IgD-negative memory B cell (primary cell): ENCODE measurements at regions not wholly inside any gene's neighbourhood (a gene's known extent, or its start where the extent isn't known, plus 50 kb on each side); places are given as distances from the start of the nearest gene placed in this dataset.
A peak's percentile ranks its signal among the peaks of the same experiment; 100 is the strongest.

Experiments used
- H3K27ac Mint-ChIP-seq, 3 donors: one replicate each; pipeline ENCODE4 v1.8.0; 2020 to 2022; ENCODE audit warnings: mild to moderate bottlenecking in 3 of 3, mixed read lengths in 3 of 3, moderate library complexity in 1 of 3
- H3K27me3 Mint-ChIP-seq: one replicate; pipeline ENCODE4 v1.8.0; 2021; ENCODE audit warnings: mixed read lengths
- H3K36me3 Mint-ChIP-seq: one replicate; pipeline ENCODE4 v1.8.0; 2020; ENCODE audit warnings: mild to moderate bottlenecking, mixed read lengths
- H3K4me1 Mint-ChIP-seq, 3 donors: one replicate each; pipeline ENCODE4 v1.8.0; 2020 to 2022; ENCODE audit warnings: mixed read lengths in 3 of 3, mild to moderate bottlenecking in 1 of 3
- H3K4me3 Mint-ChIP-seq, 4 donors: one replicate each; pipeline ENCODE4 v1.8.0; 2020 to 2022; ENCODE audit warnings: mild to moderate bottlenecking in 4 of 4, mixed read lengths in 4 of 4, moderate library complexity in 3 of 4
- H3K9me3 Mint-ChIP-seq, 3 donors: one replicate each; pipeline ENCODE4 v1.8.0; 2020 to 2021; ENCODE audit warnings: mixed read lengths in 3 of 3, mild to moderate bottlenecking in 1 of 3

DNA sequence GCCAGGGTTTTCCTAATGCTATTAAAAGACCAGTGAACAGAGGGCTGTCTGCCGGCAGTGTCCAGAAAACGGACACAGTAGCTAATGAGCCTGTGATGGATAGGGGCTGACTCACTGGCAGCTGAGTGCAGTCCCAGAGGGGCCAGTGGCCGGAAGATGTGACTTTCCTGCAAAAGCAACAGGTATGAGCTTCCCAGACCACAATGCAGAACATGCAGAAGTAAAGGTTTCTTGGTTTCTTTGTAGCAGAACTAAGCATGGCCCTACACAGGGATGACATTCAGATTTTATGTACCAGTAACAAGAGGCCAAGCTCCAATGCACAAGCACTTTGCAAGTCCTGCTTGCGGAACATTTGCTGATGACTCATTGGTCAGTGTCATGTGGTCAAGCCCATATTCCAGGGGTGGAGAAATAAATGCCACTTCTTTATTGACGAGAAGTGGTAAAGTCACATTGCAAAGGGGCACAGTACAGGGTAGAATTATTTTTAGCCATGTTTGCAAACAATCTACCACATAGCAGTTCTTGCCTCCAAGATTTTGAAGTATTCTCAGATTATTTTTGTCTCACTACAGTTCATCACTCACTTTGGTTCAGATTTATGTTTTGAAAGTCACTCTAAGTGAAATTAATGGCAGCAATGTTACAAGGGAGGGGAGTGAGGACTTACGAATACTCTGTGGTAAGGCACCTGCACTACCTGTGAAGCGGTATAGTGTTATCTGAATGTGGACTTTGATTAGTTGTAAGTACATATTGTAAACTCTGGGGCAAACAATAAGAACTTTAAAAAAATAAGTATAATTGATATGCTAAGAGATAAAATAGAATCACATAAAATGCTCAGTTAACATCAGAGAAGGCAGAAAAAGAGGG, 263.3 kb downstream of the ABHD5 start:
- H3K9me3 Mint-ChIP-seq: no peaks in the 10 kb centered on the region
- peaks cover 0 to 20% (median 4%) of the 10 kb centered on the region in 3 donors for H3K4me1 Mint-ChIP-seq
- peaks cover 7% of the 10 kb centered on the region for H3K27me3 Mint-ChIP-seq
- H3K4me3 Mint-ChIP-seq: no peak overlapping the region
- H3K27ac Mint-ChIP-seq: no peak overlapping the region
- no peaks in the 10 kb centered on the region for H3K36me3 Mint-ChIP-seq

DNA sequence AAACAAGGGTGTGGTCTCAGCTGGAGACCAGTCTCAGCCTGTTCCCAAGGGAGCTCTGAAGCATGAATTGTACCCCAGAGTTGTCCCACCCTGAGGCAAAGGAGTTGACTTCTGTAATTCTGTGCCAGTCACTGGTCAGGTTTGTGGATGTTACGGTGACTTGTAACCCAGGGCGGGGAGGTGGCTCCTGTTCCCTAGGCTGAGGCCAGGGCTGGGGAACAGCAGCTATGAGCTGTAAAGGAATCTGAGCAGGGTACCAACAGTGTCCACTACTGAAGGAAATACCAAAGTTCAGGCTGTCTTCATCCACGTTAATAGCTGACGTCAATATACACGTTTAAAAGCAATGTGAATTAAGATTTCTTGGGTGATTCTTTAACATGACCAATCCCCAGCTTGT, 266.2 kb downstream of the ABHD5 start:
- peaks cover 0 to 18% (median 4%) of the 10 kb centered on the region in 3 donors for H3K4me1 Mint-ChIP-seq
- H3K9me3 Mint-ChIP-seq: no peaks in the 10 kb centered on the region
- peaks cover 3% of the 10 kb centered on the region for H3K27me3 Mint-ChIP-seq
- H3K36me3 Mint-ChIP-seq: no peaks in the 10 kb centered on the region
- H3K4me3 Mint-ChIP-seq: no peak overlapping the region
- H3K27ac Mint-ChIP-seq: no peak overlapping the region

DNA sequence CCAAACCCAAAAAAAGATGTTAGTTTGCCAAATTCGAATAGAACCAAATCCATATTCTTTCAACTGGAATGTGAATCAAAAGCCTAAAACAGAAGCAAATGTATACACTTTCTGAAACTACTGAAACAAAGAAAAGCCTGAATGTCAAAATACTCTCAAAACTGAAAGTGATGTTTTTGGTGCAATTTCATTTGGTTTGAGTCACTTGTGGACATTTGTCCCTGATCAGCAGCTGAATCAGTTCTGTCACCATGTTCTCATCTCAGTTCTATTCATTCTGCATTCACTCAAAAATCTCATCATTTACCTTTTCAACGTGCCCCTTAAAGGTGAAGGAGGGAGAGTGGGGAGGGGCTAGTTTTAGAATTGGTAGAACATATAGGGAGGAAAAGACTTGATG, 266.8 kb downstream of the ABHD5 start:
- H3K4me3 Mint-ChIP-seq: peak overlapping the region in 1 of 4 donors; percentile 3
- peaks cover 3% of the 10 kb centered on the region for H3K27me3 Mint-ChIP-seq
- H3K36me3 Mint-ChIP-seq: no peaks in the 10 kb centered on the region
- no peaks in the 10 kb centered on the region for H3K9me3 Mint-ChIP-seq
- no peak overlapping the region for H3K27ac Mint-ChIP-seq
- peaks cover 0 to 18% (median 4%) of the 10 kb centered on the region in 3 donors for H3K4me1 Mint-ChIP-seq

DNA sequence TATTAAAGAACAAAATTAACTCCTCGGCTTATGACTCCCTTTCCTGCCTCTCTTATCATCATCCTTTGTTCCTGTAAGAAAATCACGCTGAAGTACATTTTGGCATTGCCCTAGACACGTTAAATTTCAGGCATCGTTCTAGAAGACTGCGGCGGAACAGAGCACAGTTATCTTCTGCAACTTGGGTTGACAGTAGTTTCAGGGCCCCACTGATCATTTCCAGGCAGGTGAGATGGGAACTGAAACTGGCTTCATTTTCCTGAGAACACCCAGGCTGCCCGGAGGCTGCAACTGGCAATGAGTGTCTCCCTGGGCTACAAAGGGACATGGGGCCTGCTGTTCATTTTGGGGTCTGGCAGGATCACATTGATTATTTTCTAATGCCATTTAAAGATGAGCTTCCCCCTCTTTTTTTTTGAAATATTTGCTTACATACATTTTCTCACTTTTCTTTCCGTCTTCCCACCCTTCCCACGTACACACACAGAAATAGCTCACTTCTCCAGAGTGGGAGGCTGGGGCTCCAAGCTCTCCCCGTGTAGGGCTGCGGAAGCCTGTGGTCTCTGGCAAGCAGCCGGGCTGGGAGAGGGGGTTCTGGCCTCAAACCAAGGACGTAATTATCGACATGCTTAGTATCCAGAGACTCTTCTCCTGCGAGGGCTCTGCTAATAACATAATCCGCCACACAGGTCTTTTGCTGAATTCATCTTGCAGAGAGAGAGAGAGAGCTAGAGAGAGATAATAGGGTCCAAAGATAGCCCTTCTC, 267.4 kb downstream of the ABHD5 start:
- no peaks in the 10 kb centered on the region for H3K9me3 Mint-ChIP-seq
- H3K4me3 Mint-ChIP-seq: no peak overlapping the region
- no peaks in the 10 kb centered on the region for H3K36me3 Mint-ChIP-seq
- H3K4me1 Mint-ChIP-seq: peaks cover 0 to 18% (median 4%) of the 10 kb centered on the region in 3 donors
- peaks cover 3% of the 10 kb centered on the region for H3K27me3 Mint-ChIP-seq
- no peak overlapping the region for H3K27ac Mint-ChIP-seq

DNA sequence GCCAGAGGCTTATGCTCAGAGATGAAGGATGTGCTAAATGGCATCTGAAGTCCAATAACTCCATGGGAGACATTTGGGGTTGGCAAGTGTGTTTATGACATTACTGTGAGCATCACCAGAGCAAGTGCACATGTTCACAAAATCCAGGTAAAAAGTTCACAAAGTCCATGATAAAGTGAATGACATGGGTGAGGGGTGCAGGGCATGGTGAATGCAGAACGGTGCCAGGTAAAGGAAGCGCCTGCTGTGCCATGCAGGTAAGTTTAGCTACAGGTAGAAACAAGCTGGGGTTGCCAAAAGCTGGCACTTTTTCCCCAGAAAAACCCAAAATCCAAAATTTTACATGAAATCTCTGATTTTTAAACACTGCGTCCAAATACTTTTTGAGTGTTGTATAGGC, 268.2 kb downstream of the ABHD5 start:
- H3K36me3 Mint-ChIP-seq: no peaks in the 10 kb centered on the region
- H3K27me3 Mint-ChIP-seq: peaks cover 3% of the 10 kb centered on the region
- no peaks in the 10 kb centered on the region for H3K9me3 Mint-ChIP-seq
- H3K4me3 Mint-ChIP-seq: no peak overlapping the region
- no peak overlapping the region for H3K27ac Mint-ChIP-seq
- peaks cover 0 to 13% (median 4%) of the 10 kb centered on the region in 3 donors for H3K4me1 Mint-ChIP-seq

DNA sequence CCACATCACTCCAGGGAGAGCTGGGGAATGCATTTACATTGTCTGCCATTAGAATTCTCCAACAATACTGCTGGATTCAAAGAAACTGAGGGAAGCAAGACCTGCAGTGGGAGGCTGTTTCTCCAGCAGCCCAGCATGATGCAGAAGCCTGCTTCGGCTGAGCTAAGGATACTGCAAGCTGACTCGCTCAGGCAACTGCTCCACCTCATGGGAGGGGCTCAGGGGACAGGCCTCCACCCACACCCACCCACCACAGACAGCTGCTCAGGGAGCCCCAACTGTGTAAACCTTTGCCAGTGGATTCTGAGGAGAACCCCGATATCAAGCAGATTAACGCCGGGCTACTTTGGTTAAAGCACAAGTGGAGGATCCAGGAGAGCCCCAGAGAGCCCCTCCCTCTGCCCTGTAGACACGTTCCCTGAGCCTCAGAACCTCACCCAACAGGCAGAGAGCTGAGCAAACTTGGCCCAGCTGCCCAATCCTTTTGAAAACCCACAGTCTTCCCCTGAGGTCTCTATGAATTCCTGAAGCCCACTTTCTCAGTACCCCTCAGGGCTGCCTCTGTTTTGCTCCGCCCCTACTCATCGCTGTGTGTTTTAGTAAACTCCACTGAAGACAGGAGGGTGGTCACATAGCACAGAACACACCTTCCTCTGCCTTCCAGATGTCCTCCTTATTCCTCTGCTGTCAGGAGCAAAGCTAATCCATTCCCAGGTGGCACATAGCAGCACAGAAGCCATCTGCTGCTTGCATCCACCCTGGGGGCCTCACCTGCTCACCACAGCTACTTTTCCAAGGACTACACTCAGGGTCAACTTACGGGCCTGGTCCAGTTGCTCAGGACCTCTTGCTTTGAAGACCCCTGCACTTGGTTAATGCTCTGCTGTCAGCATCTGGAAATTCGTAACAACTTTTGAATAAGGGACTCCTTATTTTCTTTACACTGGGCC, 269.0 kb downstream of the ABHD5 start:
- H3K27ac Mint-ChIP-seq: no peak overlapping the region
- no peaks in the 10 kb centered on the region for H3K9me3 Mint-ChIP-seq
- H3K27me3 Mint-ChIP-seq: peaks cover 3% of the 10 kb centered on the region
- H3K4me1 Mint-ChIP-seq: peaks cover 0 to 10% (median 4%) of the 10 kb centered on the region in 3 donors
- no peaks in the 10 kb centered on the region for H3K36me3 Mint-ChIP-seq
- H3K4me3 Mint-ChIP-seq: no peak overlapping the region

DNA sequence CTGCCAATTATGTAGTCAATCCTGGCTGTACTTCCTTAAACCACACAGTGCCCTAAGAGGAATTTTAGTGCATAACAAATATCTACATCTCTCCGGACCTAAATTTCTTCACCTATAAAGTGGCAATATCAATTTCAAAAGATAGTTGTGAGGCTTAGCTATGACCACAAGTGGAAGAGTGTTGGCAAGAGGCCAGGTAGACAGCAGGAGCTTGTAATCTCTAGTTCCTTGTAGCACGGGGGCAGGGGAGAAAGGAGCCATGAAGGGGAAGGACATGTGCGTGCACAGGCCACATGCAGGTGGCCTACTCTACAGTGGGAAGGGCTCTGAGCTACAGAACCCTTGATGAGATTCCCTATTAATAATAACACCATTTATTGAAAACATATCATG, 269.7 kb downstream of the ABHD5 start:
- peaks cover 3% of the 10 kb centered on the region for H3K27me3 Mint-ChIP-seq
- H3K4me3 Mint-ChIP-seq: no peak overlapping the region
- H3K4me1 Mint-ChIP-seq: peaks cover 0 to 10% (median 4%) of the 10 kb centered on the region in 3 donors
- H3K36me3 Mint-ChIP-seq: no peaks in the 10 kb centered on the region
- no peak overlapping the region for H3K27ac Mint-ChIP-seq
- H3K9me3 Mint-ChIP-seq: no peaks in the 10 kb centered on the region

DNA sequence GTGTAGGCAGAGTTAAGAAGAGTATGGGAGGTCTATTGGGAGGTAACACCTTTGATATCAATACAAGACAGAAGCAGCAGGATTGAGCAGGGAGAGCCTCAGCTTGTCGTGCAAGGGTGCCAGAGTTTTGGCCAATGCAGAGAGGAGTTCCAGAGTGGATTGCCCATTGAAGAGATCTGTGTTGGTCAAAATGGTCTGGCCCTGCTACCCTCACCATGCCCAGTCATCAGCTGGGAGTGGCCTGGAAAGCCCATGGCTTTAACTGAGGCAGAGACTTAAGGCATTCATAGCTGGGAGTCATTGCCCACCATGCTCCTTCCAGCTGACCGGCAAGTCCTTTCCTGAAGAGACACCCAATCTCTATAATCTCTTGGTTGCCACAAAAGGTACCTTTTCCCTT, 271.3 kb downstream of the ABHD5 start:
- H3K4me1 Mint-ChIP-seq: peaks cover 0 to 9% (median 4%) of the 10 kb centered on the region in 3 donors
- no peaks in the 10 kb centered on the region for H3K9me3 Mint-ChIP-seq
- H3K27ac Mint-ChIP-seq: no peak overlapping the region
- no peak overlapping the region for H3K4me3 Mint-ChIP-seq
- H3K27me3 Mint-ChIP-seq: no peaks in the 10 kb centered on the region
- H3K36me3 Mint-ChIP-seq: no peaks in the 10 kb centered on the region

DNA sequence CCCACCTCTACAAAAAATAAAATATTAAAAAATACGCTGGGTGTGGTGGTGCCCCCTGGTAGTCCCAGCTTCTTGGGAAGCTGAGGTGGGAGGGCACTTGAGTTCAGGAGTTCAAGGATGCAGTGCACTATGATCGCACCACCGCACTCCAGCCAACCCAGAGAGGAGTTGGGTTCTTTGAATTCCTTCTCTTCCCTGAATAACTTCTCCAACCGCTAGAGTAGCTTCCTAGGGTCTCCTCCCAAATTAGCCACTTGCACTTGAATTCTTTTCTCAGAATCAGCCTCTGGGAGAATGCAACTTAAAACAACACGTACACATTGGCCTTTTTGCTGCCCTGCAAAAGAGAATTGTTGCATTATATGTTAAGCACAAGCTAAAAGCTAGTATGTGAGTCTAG, 272.5 kb downstream of the ABHD5 start:
- Mint-ChIP-seq H3K9me3 (no peaks in the 10 kb centered on the region), H3K4me1 (peaks cover 0 to 2% (median 0%) of the 10 kb centered on the region in 3 donors), H3K27me3 (no peaks in the 10 kb centered on the region), H3K4me3 (no peak overlapping the region), H3K27ac (no peak overlapping the region), H3K36me3 (no peaks in the 10 kb centered on the region)

DNA sequence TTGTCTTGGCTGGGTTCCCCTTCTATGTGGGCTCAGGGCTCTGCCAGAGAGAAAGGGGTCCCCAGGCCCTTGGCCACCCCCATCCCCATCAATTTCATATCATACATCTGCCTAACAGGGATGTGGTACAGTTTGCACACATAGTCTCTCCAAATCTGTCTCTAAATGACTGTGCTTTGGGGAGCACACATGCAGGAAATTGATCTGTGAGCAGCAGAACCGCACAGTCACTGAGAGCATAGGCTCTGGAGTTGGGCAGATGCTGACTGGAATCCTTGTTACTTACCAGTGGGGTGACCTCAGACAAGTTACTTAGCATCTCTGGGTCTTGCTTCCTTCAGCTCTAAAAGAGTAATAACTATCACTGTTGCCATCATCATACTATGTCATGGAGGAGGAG, 273.9 kb downstream of the ABHD5 start:
- no peaks in the 10 kb centered on the region for H3K4me1 Mint-ChIP-seq
- H3K36me3 Mint-ChIP-seq: no peaks in the 10 kb centered on the region
- H3K27ac Mint-ChIP-seq: no peak overlapping the region
- no peak overlapping the region for H3K4me3 Mint-ChIP-seq
- peaks cover 2% of the 10 kb centered on the region for H3K27me3 Mint-ChIP-seq
- H3K9me3 Mint-ChIP-seq: no peaks in the 10 kb centered on the region

DNA sequence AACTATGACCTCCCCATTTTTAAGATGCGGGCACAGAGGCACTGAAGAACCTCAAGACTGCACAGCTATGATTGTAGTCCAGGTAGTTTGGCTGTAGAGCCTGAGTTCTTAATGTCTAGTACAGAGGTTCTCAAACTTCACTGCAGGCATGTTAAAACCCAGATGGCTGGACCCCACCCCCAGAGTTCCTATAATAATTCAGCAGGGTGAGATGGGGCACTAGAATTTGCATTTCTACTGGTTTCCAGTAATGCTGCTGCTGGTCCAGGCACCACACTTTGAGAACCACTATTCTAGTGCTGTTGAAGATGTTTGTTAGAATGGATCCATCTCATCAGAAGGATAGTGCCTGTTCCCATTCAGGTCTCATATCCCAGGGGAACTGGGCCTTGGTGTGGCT, 274.9 kb downstream of the ABHD5 start:
- no peaks in the 10 kb centered on the region for H3K9me3 Mint-ChIP-seq
- H3K27ac Mint-ChIP-seq: no peak overlapping the region
- no peaks in the 10 kb centered on the region for H3K4me1 Mint-ChIP-seq
- H3K4me3 Mint-ChIP-seq: peak overlapping the region in 2 of 4 donors; percentile 21 to 60
- H3K27me3 Mint-ChIP-seq: peaks cover 2% of the 10 kb centered on the region
- no peaks in the 10 kb centered on the region for H3K36me3 Mint-ChIP-seq

DNA sequence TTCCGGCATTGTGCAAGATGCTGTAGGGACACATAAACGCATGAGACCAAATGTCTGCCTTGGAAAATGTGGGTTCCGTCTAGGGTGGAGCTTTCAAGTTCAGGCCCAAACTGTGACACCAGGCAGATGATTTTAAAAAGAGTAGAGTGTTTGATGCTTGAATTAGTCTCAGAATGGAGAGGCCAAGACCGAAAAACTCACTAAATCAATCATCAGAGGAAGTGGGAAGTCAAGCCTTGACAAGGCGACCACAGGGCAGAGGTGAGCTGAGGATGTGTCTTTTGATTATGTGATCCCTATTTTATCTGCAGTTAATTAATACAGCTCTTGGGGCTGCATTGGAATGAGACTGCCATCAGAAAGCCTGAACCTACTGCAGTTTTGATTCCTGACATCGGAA, 275.4 kb downstream of the ABHD5 start:
- Mint-ChIP-seq H3K9me3 (no peaks in the 10 kb centered on the region), H3K27ac (no peak overlapping the region), H3K36me3 (no peaks in the 10 kb centered on the region), H3K4me3 (no peak overlapping the region), H3K4me1 (no peaks in the 10 kb centered on the region), H3K27me3 (peaks cover 2% of the 10 kb centered on the region)

DNA sequence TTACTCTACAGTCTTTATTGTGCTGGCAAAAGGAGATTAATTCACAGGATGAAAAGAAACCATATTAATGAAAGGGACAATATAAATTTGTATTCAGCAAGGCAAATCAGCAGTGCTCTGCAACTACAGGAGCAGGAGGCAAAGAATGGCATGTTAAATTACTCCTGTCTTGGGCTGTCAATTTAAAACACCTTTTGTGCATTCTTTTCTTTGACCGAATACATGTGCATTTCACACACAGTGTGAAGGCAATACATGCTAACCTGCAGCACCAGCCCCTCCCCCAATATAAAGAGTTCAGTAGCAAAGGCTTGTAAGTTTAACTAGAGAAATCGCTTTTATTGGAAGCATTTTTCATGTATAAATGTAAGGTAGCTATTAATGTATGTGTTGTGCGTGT, 275.2 kb upstream of the TOPAZ1 start:
- peaks cover 0 to 2% (median 0%) of the 10 kb centered on the region in 3 donors for H3K9me3 Mint-ChIP-seq
- H3K27ac Mint-ChIP-seq: no peak overlapping the region
- H3K27me3 Mint-ChIP-seq: peaks cover 2% of the 10 kb centered on the region
- H3K36me3 Mint-ChIP-seq: no peaks in the 10 kb centered on the region
- H3K4me3 Mint-ChIP-seq: no peak overlapping the region
- no peaks in the 10 kb centered on the region for H3K4me1 Mint-ChIP-seq

DNA sequence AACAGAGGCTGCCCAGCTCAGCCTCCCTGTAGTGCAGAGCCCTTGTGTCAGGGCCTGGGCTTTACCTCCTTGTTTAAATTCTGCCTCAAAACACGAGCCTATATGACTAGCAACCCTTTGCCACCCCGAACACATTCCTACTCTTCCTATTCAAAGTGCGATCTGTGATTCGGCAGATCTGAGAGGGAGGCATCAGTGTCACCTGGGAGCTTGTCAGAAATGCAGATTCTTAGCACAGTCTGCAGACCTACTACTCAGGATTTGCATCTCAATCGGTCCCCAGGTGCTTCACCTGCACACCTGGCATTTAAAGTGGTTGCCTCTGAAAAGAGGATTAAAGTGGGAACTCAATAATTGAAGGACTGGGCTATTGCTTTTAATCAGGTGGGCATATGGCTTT, 273.2 kb upstream of the TOPAZ1 start:
- peaks cover 0 to 2% (median 0%) of the 10 kb centered on the region in 3 donors for H3K9me3 Mint-ChIP-seq
- peaks cover 2% of the 10 kb centered on the region for H3K27me3 Mint-ChIP-seq
- H3K36me3 Mint-ChIP-seq: no peaks in the 10 kb centered on the region
- H3K4me1 Mint-ChIP-seq: no peaks in the 10 kb centered on the region
- no peak overlapping the region for H3K27ac Mint-ChIP-seq
- H3K4me3 Mint-ChIP-seq: no peak overlapping the region

DNA sequence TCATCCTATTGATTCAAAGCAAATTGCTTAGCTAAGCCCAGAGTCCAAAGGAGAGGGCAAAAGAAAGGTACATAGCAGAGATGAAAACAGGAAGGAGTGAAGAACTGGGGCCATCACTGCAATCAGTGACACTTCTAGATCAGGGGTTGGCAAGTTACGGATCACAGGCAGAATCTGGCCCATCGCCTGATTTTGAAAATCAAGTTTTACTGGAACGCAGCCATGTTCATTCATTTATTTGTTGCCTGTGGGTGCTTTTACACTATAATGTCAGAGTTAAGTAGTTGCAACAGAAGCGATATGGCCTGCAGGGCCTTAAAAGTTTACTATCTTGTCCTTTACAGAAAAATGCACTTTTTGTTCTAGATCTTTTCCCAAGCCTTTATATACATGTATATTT, 271.7 kb upstream of the TOPAZ1 start:
- Mint-ChIP-seq H3K4me1 (no peaks in the 10 kb centered on the region), H3K36me3 (no peaks in the 10 kb centered on the region), H3K4me3 (no peak overlapping the region), H3K27ac (no peak overlapping the region), H3K9me3 (peaks cover 0 to 2% (median 0%) of the 10 kb centered on the region in 3 donors), H3K27me3 (peaks cover 2% of the 10 kb centered on the region)
